HG03280 (cell line): ENCODE measurements at regions not wholly inside any gene's neighbourhood (a gene's known extent, or its start where the extent isn't known, plus 50 kb on each side); places are given as distances from the start of the nearest gene placed in this dataset.

Experiments
- ATAC-seq: cut with Tn5 transposase; IDR thresholded peaks from one replicate; pipeline ENCODE4 v1.9.1; 2021; ENCODE audit warnings: mild to moderate bottlenecking, moderate library complexity; ENCODE audit not compliant: unreplicated experiment

DNA sequence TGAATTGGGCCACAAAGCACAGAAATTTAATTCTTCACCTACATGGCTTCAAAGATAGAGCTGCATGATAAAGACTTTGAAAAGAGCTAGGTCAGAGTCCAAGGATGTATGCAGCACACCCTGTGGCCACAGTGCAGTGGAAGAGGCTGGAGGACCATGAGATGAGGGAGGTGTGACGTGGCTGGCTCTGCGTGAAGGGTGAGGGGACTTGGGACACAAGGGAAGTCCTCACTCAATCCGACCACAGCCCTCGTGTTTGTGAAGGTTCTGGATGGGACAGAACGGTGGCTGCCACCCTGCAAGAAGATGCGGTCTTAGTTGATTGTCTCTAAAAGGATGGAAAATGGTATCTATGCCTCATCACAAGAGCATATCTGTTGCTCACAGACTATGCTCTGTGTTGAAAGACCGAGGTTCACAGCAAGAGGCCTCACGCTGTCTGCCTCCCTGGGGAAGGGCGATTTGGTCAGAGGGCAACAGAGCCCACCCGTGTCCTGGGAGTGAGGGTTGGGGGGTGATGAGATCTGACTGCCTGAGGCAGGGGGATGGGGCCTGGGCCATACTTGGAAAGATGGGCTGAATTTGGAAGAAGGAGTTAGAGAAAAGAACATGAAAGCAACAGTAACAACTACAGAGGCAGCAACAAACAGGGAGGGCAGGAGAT lies 174.4 kb upstream of the SHH start:
- no peak for ATAC-seq

DNA sequence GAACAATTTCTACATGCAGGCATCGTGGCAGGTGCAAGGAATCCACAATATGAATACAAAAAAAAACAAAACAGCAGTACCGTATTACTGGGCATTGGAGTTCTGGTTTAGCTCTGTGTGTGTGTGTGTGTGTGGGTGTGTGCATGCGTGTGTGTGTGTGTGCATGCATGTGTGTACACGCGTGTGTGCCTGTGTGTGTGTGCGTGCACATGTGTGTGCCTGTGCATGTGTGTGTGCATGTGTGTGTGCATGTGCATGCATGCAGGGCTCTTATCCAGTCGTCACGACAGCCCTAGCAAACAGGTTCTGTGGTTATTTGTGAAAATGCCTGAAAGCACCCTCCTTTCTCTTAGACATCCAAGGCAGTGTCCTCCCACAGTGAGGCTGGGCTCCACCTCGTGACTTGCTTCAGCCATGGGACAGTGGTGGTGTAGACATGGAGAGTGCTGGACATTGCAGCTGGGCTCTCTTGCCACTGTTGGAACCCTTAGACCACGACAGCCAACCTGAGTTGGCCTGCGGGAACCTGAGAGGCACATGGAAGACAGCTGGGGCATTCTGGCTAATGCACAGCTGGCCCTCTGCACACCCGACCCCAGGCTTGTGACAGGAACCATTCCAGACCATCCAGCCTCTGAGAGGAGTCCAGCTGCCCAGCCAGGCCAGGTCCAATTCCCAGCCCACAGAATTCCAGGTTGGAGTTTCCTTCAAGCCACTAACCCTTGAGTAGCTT lies 173.4 kb upstream of the SHH start:
- no peak for ATAC-seq

DNA sequence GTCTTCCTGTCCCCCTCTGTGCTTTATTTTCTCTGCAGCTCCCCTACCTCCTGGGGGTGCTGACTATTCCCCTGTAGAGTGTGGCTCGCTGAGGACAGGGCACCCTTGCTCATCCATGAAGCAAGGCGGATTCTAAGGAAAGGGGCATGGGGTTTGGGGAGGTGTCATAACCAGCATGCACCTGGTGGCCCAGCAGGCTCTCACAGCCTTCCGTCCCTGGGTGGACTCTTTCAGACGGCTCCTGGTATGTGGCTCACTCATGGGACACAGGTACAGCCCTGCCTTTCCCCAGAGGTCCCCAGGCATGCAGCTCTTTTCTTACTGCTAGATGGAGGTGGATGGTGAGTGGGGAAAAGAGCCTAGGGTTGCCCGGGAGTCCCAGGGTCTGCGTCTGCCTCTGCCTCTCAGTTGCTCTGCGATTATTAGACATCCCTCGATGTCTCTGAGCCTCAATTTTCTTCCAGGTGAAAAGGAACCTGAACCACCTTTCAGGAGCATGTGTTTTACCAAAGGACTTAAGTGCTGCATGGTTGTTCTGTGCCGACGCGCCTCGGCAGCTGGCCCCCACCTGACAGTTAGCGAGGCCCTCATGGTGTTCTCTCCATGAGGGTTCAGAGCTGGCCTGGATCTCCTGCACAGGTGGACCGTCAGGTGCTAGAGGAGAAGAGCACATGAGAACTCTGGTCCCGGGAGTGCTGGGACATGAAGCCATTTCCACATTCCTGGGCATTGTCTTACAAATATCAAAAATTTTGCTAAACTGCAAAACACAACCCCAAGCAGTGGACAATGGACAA lies 172.5 kb upstream of the SHH start:
- ATAC-seq: no peak

DNA sequence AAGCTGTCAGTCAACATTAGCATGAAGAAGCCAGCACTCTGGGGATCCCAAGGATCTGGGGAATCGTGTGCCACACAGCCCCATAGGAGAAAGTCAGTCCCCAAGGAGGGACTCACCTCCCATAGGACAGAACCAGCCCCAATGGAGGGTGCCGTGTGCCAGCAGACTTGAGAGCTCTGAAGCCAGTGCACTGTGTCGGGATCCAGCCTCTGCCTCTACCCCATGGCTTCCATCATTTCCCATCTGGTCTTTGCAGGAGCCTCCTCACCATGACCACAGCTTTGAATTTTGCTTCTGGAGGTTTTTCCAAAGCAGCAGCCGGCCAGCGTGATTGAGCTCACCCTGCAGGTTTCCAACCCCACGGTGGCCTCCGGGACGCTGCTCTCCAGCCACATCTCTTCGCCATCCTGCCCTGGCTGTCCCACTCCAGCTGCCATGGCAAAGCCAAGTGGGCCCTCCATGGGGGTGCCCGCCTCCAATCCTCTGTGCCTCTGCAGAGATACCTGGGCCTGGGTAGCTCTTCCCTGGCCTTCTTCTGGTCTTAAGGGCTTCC lies 171.8 kb upstream of the SHH start:
- no peak for ATAC-seq

DNA sequence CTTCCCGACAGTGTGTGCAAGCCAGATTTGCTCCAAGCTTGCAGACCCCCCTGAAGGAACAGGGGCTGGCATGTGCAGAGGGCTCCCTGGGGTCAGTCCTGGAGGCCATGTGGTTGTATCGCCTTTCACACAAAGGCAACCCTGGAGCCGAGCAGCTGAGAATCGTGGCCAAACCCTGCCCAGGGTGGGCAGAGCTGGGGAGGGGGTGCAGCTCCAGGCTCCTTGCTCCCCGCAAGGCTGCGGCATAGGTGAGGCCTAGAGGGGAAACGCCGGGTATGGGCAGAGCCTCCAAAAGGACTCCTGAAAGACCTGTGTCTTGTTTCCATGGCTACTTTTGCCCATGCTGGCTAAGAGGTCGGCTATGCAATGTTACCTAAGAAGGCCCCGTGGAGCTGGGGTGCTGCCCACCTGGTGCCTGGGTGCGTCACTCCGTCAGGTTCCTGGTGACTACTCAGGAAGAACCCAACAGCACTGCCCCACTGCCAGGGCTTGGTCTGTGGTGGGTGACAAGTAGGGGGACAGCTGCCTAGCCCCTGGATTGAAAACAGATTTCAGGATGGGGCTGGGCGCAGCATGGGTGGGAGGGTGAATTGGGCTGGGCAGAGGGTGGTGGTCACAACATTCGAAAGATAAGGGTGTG lies 171.0 kb upstream of the SHH start:
- ATAC-seq: no peak

DNA sequence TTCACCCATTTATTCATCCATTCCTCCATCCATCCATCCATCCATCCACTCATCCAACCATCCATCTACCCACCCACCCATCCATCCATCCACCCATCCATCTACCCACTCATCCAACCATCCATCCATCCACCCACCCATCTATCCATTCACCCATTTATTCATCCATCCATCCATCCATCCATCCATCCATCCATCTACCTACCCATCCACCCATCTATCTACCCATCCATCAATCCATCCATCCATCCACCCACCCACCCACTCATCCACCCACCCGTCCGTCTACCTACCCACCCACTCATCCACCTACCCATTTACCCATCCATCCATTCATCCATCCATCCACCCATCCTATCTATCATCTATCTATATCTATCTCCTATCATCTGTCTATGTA lies 169.4 kb upstream of the SHH start:
- ATAC-seq: no peak

DNA sequence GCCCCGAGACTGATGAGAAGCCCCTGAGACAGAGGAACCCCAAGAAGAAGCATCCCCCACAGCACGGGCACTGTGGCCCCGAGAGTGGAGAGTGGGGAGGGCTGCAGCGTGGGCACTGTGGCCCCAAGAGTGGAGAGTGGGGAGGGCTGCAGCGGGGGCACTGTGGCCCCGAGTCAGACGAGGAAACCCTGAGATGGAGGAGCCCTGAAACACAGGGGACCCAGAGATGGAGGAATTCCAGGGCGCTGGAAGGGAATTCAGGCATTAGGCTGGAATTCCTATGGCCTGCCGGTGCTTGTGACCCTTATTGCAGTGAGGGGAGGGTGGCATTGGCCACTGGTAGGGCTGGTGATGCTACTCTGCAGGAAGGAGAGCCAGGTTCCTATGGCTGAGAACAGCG lies 168.6 kb upstream of the SHH start:
- ATAC-seq: no peak

DNA sequence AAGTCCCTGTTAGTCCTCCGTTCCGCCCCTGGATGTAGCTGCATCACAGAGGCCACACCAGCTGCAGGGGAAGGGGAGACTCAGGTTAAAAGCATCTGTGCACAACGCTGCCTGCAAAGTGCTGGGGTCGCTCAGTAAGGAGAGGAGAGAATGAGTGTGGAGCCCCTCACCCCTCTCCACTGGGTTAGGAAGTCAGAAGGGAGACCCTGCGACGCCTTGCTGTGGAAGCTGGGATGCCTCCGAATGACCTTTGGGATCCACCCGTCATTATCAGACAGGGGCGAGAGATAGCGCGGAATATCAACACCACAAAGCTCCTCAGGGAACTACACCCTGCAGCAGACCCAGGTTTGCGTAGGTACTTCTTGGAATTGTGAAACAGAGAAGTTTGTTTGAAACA lies 167.7 kb upstream of the SHH start:
- ATAC-seq: no peak

DNA sequence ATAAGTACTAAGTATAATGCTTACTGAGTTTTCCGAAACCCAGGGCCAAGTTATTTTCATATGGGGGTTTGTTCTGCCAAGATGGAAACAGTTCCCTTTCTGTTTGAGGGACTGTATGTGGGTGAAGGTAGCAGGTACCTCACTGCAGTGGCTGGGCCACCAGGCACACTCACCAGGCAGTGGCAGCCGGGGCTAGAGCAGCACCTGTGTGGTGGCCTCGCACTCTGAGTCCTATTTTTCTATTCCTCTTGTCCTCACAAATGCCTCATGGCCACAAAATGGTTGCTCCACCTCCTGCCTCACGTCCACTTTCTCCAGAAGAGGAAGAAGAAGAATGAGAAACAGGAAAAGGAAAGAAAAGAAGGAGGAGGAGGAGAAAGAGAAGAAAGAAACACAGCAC lies 167.3 kb upstream of the SHH start:
- no peak for ATAC-seq

DNA sequence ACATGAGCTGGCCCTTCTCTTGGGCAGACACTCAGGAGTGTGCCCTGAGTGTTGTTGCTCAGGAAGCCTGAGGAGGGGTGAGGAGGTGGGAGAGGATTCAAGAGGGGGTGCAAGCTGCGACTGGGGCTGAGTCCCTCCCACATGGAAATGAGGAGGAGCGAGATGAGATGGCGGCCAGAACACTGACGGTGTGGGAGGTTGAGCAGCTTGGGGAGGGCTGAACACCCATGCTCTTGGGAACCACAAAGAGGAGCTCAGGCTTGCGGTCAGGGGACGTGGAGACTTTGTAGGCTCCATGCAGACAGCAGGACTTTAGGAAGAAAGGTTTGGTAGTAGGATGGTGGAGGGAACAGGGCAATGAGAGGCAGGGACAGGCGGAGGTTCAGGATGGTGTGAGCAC lies 163.2 kb upstream of the SHH start:
- no peak for ATAC-seq

DNA sequence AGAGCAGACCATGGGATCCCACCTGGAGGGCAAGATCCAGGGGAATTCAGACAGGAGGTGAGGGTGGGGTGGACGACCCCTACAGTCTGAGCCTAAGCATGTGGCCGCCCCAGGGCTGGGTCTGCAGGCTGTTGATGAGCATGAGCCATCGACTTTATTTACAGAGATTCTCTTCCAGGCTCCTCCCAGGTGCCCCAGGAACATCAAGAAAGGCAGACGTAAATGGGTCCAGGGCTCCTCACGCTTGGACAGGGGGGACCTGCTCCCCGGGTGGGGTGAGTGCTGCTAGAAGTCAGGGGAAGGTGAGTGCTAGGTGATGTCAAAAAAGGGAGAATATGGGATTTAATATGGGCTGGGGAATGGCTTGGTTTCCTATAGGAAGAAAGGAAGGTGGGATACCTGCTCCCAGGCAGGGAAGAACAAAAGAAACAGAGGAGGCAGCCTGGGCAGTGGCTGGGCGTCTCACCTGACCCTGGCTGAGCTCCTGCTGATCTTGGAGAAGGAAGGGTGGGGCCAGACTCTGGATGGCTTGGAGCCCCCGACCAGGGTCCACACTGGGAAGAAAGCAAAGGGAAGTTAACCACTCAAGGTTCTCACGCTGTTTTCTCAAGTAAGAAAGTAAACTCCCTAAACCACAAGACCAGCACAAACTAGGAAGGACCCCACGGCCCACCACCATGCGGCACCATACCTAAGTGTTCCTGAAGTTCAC lies 162.1 kb upstream of the SHH start:
- no peak for ATAC-seq

DNA sequence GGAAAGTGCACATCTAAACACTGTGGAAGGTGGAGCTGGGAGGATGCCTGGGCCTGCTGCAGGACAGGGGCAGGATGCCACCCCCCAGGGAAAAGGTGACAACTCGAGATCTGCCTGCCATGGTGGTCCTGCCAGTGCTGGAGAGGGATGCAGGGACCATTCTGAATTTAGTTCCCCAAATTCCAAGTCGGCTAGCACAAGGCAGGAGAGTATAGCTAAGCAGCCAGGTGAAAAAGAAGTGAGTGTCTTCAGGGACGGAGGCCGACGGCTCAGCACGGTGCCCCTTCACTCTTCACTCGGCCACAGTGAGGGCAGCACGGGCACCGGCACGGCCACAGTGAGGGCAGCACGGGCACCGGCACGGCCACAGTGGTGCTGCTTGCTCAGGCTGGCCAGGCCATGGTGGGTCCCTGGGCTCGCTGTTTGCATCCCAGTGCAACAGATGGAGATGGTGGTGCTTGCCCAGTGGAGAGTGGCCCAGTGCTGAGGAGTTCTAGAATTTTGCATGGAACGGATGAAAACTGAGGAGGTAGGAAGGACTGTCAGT lies 161.3 kb upstream of the SHH start:
- no peak for ATAC-seq

DNA sequence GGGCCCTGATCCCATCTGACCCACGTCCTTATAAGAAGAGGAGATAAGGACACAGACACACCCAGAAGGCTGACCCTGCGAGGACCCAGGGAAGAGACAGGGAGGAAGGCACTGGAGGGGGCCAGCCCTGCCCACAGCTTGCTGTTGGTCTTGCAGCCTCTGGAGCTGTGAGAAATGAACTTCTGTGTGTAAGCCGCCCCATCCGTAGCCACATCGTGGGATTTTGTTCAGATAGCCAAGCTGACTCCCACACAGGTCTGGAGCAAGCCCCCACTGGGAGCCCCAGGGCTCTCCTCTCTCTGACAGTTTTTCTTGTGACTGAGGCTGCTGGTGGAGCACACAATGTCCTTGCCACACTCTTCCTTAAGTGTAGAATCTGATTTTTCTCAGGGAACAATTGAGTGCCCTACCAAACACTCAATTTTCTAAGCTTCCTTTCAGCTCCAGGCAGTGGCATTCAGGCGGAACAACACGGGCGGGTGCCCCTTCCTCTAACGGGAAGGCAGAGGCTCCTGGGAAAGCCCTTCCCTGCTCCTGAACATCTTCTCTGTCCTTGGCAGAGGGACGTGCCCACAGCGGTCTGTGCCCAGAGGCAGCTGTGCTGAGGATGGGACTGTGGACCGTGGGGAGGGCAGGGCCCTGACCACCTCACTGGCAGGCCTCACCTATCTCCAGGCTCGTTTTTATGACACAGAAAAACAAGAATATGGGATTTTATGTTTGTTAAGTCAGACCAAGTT lies 160.6 kb upstream of the SHH start:
- ATAC-seq: no peak

DNA sequence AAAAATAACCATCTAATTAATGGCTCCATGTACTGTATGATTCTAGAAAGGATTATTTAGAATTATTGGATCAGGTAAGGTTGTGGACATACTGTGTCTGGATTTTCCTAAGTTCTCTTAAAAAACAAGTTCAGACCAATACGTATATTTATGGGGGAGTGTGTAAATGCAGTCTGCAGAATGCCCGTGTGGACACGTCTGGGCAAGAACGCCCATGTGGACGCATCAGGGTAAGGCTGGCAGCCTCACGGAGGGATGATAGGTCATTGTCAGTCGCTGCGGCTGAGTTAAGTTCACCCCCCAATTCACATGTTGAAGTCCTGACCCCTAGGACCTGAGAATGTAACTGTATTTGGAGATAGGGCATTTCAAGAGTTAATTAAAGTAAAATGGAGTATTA lies 160.0 kb upstream of the SHH start:
- no peak for ATAC-seq

DNA sequence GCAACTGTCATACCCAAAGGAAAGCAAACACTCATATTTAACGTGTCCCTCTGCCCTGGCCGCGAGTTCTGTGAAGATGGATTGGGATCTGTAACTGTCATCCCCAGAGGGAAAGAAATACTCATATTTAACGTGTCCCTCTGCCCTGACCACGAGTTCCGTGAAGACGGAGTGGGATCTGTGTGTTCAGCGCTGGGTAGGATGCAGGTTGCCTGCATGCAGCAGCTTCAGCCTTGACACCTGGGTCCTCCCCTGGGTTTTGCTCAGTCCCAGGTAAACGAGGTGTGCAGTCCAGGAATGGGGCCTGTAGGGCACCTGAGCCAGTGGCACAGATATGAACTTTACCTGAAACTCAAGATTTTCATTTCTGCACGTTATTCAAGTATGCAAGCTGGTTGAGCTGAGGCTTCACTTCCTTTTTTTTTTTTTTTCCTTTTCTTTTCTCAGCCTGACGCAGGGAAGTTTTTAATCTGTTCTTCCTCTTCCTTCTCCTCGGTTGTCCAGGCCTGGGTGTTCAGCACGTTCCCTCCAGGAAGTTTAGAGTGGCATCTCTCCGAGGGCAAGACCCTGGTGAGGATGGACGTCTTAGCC lies 159.0 kb upstream of the SHH start:
- no peak for ATAC-seq

DNA sequence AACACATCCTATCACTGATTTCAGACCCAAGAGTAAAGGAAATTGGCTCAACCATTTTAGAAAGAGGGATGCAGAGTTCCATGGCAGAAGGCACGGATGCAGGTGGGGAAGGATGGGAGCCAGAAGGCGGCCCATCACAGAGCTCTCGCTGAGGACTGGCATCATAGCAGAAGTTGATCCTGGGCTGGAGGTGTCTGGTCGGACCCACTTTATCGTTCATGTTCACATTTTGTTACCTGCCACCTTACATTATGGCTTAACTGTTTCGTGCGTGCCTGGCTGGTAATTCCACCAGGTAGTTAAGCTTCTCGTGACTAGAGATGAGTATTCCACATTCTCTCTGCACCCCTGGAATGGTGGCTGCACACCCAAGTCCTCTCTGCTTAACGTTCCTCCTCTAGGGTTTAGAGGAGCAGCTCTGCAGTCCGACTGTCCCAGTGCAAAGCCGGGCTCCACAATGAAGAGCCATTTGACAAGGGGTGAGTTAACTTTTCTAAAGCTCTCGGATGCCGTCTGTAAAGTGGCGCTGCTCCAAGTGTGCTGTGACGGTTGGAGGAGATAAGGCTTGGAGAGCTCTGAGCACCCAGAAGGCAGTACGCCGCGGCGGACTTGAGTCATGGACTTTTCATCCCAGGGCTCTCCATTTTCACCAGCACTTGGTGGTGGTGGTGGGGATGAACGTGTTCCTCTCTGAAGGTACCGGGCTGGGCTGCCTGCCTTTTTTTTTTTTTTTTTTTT lies 157.1 kb upstream of the SHH start:
- ATAC-seq: no peak

DNA sequence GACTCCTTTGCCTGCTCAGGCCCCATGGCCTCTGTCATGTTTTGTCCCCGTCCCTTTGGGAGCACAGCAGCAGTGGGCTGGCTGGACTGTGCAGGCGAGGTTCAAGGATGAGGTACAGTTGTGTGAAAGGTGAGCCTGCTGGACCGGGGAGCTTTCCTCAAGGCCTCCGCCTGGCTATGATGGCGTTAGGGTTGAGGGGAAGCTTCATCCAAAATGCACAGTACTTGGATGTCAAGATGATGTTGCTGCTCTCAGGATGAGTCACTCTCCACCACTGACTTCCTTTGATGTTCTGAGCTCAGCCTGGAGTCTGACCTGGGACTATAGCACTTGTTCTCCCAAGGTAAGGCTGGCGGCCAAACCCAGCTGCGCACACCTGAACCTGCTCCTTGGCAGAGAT lies 152.7 kb upstream of the SHH start:
- ATAC-seq: no peak

DNA sequence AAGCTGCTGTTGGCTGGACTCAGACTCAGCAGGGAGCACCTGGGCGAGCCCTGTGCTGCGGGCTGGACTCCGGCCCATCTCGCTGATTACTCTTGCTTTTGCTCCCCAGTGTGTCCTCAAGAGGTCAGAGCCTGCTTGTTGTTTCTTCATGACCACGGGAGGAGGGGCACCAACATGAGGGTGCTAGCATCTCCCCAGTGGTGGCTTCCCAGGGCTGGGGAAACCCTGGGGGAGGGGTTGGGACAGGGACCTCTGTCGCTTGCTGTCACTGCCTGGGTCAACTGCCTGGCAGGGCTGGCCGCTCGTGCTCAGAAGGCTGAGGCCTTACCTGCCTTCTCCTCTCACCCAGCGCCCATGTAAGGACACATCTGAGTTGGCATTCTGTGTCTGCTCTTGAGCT lies 152.3 kb upstream of the SHH start:
- ATAC-seq: no peak

DNA sequence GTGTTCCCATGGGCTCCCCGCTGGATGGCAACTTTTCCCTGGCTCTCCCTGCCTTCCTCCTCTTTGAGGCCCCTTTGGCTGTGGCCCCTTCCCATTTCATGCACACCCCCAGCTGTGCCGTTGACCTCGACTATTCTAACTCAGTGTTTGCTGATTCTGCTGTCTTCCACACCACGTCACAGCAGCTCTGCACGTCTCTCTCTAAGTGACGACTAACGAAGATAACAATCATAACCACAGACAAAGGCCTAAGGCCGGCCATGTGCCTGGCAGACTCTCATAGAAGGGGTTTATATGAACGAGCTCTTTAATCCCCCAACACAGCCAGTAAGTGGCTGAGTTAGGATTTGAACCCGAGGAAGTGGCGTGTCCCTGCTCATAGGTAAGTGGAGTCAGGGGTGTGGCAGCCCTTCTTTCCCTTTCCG lies 151.5 kb upstream of the SHH start:
- ATAC-seq: no peak
